H1 (cell line): ENCODE measurements at regions not wholly inside any gene's neighbourhood (a gene's known extent, or its start where the extent isn't known, plus 50 kb on each side); places are given as distances from the start of the nearest gene placed in this dataset.

ENCODE experiments used
- CTCF ChIA-PET: fragments of 300-600 bp; sonication (Branson Sonifier 250); formaldehyde crosslinking; loops from one replicate; lab custom pipeline; 2021; ENCODE audit not compliant: partially characterized antibody; lab: Charles Lee
- POLR2A ChIA-PET: fragments of 300-600 bp; sonication (Branson Sonifier 250); formaldehyde crosslinking; loops from one replicate; lab custom pipeline; 2021; ENCODE audit warnings: inconsistent platforms; ENCODE audit not compliant: partially characterized antibody; lab: Charles Lee
- DNase-seq, 2 experiments: peaks; one replicate each; pipeline versions ENCODE4 v3.0.0 to v3.0.0-alpha.2; 2010 to 2022; ENCODE audit warnings: low spot score in 2 of 2, low read depth in 1 of 2, mixed read lengths in 1 of 2
- FAIRE-seq: peaks from 2 replicates; lab custom pipeline; 2011; peaks lifted over from hg19 to GRCh38; lab: Jason Lieb, UNC
- H2AFZ ChIP-seq: 2 replicates; pipeline ENCODE4 v1.8.1; 2012; ENCODE audit warnings: low read length, inconsistent platforms
- H2AK5ac ChIP-seq: 2 replicates; pipeline ENCODE4 v1.6.1; 2013; ENCODE audit warnings: low read depth, low read length
- H2BK120ac ChIP-seq: replicated peaks from 2 replicates; pipeline ENCODE3; 2013; ENCODE audit warnings: low read depth, low read length, inconsistent platforms
- H2BK12ac ChIP-seq: 2 replicates; pipeline ENCODE4 v1.6.1; 2013; ENCODE audit warnings: low read depth, low read length
- H2BK15ac ChIP-seq: 2 replicates; pipeline ENCODE4 v1.6.1; 2013; ENCODE audit warnings: low read length
- H2BK20ac ChIP-seq: 2 replicates; pipeline ENCODE4 v1.6.1; 2013; ENCODE audit warnings: low read length
- H2BK5ac ChIP-seq: 2 replicates; pipeline ENCODE4 v1.6.1; 2013; ENCODE audit warnings: low read depth, low read length
- H3K14ac ChIP-seq: 2 replicates; pipeline ENCODE4 v1.6.1; 2013; ENCODE audit warnings: inconsistent platforms; ENCODE audit not compliant: insufficient read length
- H3K18ac ChIP-seq: 2 replicates; pipeline ENCODE4 v1.6.1; 2013; ENCODE audit warnings: low read length; ENCODE audit errors: extremely low read depth
- H3K23ac ChIP-seq: 2 replicates; pipeline ENCODE4 v1.6.1; 2013; ENCODE audit warnings: inconsistent platforms; ENCODE audit not compliant: insufficient read length
- H3K23me2 ChIP-seq: 2 replicates; pipeline ENCODE4 v1.6.1; 2013; ENCODE audit warnings: low read depth, low read length
- H3K27ac ChIP-seq: 2 replicates; pipeline ENCODE4 v1.6.1; 2011; ENCODE audit warnings: low read depth, low read length, inconsistent platforms
- H3K27me3 ChIP-seq, 4 experiments: replicated peaks in 1 of 4; 1 replicate in 1 of 4; 2 replicates in 3 of 4; pipeline versions ENCODE4 v1.6.1 to v1.8.1; 2011 to 2013; ENCODE audit warnings: low read length in 3 of 4, mild to moderate bottlenecking in 3 of 4, inconsistent platforms in 2 of 4, mixed read lengths in 2 of 4, moderate library complexity in 1 of 4; ENCODE audit not compliant: control insufficient read depth in 3 of 4, insufficient read depth in 3 of 4; ENCODE audit errors: extremely low read depth in 1 of 4
- H3K36me3 ChIP-seq, 4 experiments: 2 replicates each; pipeline versions ENCODE4 v1.6.1 to v1.8.1; 2011 to 2013; ENCODE audit warnings: mild to moderate bottlenecking in 4 of 4, low read length in 3 of 4, moderate library complexity in 2 of 4, control low read depth in 1 of 4, inconsistent platforms in 1 of 4; ENCODE audit not compliant: insufficient read depth in 4 of 4, control insufficient read depth in 2 of 4
- H3K4ac ChIP-seq: replicated peaks from 2 replicates; pipeline ENCODE3; 2013; ENCODE audit warnings: low read length, low read depth, mixed read lengths, inconsistent platforms; ENCODE audit not compliant: insufficient read length
- H3K4me1 ChIP-seq, 4 experiments: replicated peaks in 1 of 4; 1 replicate in 1 of 4; 2 replicates in 3 of 4; pipeline versions ENCODE4 v1.6.1 to v1.8.1; 2011 to 2013; ENCODE audit warnings: low read length in 3 of 4, inconsistent platforms in 2 of 4, mixed read lengths in 1 of 4; ENCODE audit not compliant: insufficient read depth in 4 of 4, control insufficient read depth in 3 of 4
- H3K4me2 ChIP-seq, 2 experiments: 2 replicates each; pipeline versions ENCODE4 v1.6.1 to v1.8.1; 2011 to 2013; ENCODE audit warnings: low read depth in 2 of 2, low read length in 2 of 2, control low read depth in 1 of 2, inconsistent platforms in 1 of 2, mild to moderate bottlenecking in 1 of 2; ENCODE audit not compliant: insufficient read depth in 1 of 2
- H3K4me3 ChIP-seq, 4 experiments: fragments of 200-600, 300-600 bp in 1 of 4; sonication (generic), shearing (Covaris generic), sonication (Bioruptor Twin) in 1 of 4; 2 replicates each; pipeline versions ENCODE4 v1.5.1 to v1.8.1; 2011 to 2016; ENCODE audit warnings: low read length in 4 of 4, low read depth in 3 of 4, control low read depth in 2 of 4, inconsistent platforms in 2 of 4, mild to moderate bottlenecking in 2 of 4, mixed read lengths in 1 of 4, moderate library complexity in 1 of 4; ENCODE audit not compliant: insufficient read depth in 2 of 4; ENCODE audit errors: extremely low read depth in 1 of 4
- H3K56ac ChIP-seq: replicated peaks from 2 replicates; pipeline ENCODE3; 2013; ENCODE audit warnings: low read depth, mild to moderate bottlenecking, mixed read lengths, low read length, inconsistent platforms; ENCODE audit not compliant: insufficient read length
- H3K79me1 ChIP-seq: 2 replicates; pipeline ENCODE4 v1.6.1; 2013; ENCODE audit warnings: low read depth, low read length, control low read depth
- H3K79me2 ChIP-seq, 2 experiments: 2 replicates each; pipeline versions ENCODE4 v1.6.1 to v1.8.1; 2012 to 2013; ENCODE audit warnings: low read length in 2 of 2, mild to moderate bottlenecking in 2 of 2, inconsistent platforms in 1 of 2; ENCODE audit not compliant: insufficient read depth in 2 of 2, control insufficient read depth in 1 of 2
- H3K9ac ChIP-seq, 4 experiments: replicated peaks in 1 of 4; 1 replicate in 1 of 4; 2 replicates in 3 of 4; pipeline versions ENCODE4 v1.6.1 to v1.8.1; 2011 to 2013; ENCODE audit warnings: low read depth in 3 of 4, low read length in 3 of 4, control low read depth in 2 of 4, mild to moderate bottlenecking in 2 of 4, moderate library complexity in 2 of 4, inconsistent platforms in 1 of 4; ENCODE audit errors: extremely low read depth in 1 of 4
- H3K9me3 ChIP-seq, 2 experiments: 2 replicates each; pipeline versions ENCODE4 v1.6.1 to v1.8.1; 2012 to 2013; ENCODE audit warnings: mild to moderate bottlenecking in 2 of 2, moderate library complexity in 2 of 2, control low read depth in 1 of 2, inconsistent platforms in 1 of 2, low read depth in 1 of 2, low read length in 1 of 2, mixed read lengths in 1 of 2; ENCODE audit not compliant: insufficient read depth in 2 of 2
- H4K20me1 ChIP-seq, 2 experiments: replicated peaks in 1 of 2; 2 replicates each; pipeline versions ENCODE3 to v1.8.1; 2011 to 2013; ENCODE audit warnings: inconsistent platforms in 2 of 2, low read length in 2 of 2, mild to moderate bottlenecking in 1 of 2; ENCODE audit not compliant: insufficient read depth in 2 of 2, control insufficient read depth in 1 of 2
- H4K5ac ChIP-seq: 2 replicates; pipeline ENCODE4 v1.6.1; 2013; ENCODE audit warnings: low read length, low read depth, mixed read lengths, inconsistent platforms; ENCODE audit not compliant: insufficient read length
- H4K8ac ChIP-seq: 2 replicates; pipeline ENCODE4 v1.8.0; 2013; ENCODE audit warnings: mild to moderate bottlenecking, moderate library complexity, low read length, inconsistent platforms; ENCODE audit not compliant: insufficient read depth; ENCODE audit errors: extremely low read depth
- H4K91ac ChIP-seq: replicated peaks from 2 replicates; pipeline ENCODE3; 2013; ENCODE audit warnings: low read length, mixed read lengths, inconsistent platforms; ENCODE audit not compliant: insufficient read length
- ASH2L ChIP-seq: fragments of 200-600, 300-600 bp; sonication (generic); IDR thresholded peaks from one replicate; pipeline ENCODE4 v1.7.1; 2017; ENCODE audit warnings: low read length
- CREB1 ChIP-seq: IDR thresholded peaks from 2 replicates; pipeline ENCODE4 v1.6.1; 2012; ENCODE audit warnings: inconsistent platforms
- EGR1 ChIP-seq: IDR thresholded peaks from 2 replicates; pipeline ENCODE4 v1.6.1; 2011; ENCODE audit warnings: low read depth, low read length, borderline replicate concordance
- GTF2F1 ChIP-seq: IDR thresholded peaks from 2 replicates; pipeline ENCODE4 v1.6.1; 2012; ENCODE audit warnings: low read depth, low read length, improper control_type of control experiment, borderline replicate concordance
- NRF1 ChIP-seq: IDR thresholded peaks from 2 replicates; pipeline ENCODE4 v1.6.1; 2011; ENCODE audit warnings: mild to moderate bottlenecking, low read depth, low read length, improper control_type of control experiment
- RBBP5 ChIP-seq: IDR thresholded peaks from 2 replicates; pipeline ENCODE4 v1.7.1; 2012; ENCODE audit warnings: low read depth, mild to moderate bottlenecking, inconsistent platforms, low read length, moderate library complexity, borderline replicate concordance
- SIX5 ChIP-seq: IDR thresholded peaks from 2 replicates; pipeline ENCODE4 v1.6.1; 2011; ENCODE audit warnings: mild to moderate bottlenecking, low read depth, low read length
- TBP ChIP-seq: IDR thresholded peaks from 2 replicates; pipeline ENCODE4 v1.6.1; 2011; ENCODE audit warnings: low read depth, low read length, improper control_type of control experiment

- H3K9ac ChIP-seq: no peak overlapping the region
- no peaks in the 10 kb centered on the region for H3K36me3 ChIP-seq
- H2BK5ac ChIP-seq: no peak overlapping the region
- ChIA-PET POLR2A (no interaction called here), CTCF (interaction anchor here (1.6 to 1.8 kb wide), 2 partner anchors 12 to 111 kb away, joined by 3 to 6 read pairs; no protein-coding TSS in a partner anchor)
- no peak overlapping the region for H2AFZ ChIP-seq
- no peak overlapping the region for H2BK20ac ChIP-seq
- H2BK12ac ChIP-seq: no peak overlapping the region
- H3K56ac ChIP-seq: no peak overlapping the region
- no peak for FAIRE-seq
- no peak overlapping the region for H3K4me2 ChIP-seq
- no peak overlapping the region for H3K14ac ChIP-seq
- no peaks in the 10 kb centered on the region for H3K79me1 ChIP-seq
- DNase-seq: no peak
- no peak overlapping the region for H2BK15ac ChIP-seq
- H3K4me3 ChIP-seq: no peak overlapping the region
- H4K91ac ChIP-seq: no peak overlapping the region
- no peak overlapping the region for H4K5ac ChIP-seq
- TF ChIP-seq SIX5 (no peak), GTF2F1 (no peak), EGR1 (no peak), RBBP5 (no peak), ASH2L (no peak), CREB1 (no peak), NRF1 (no peak), TBP (no peak)
- H4K20me1 ChIP-seq: no peaks in the 10 kb centered on the region
- no peak overlapping the region for H4K8ac ChIP-seq
- H2BK120ac ChIP-seq: no peak overlapping the region
- H3K4ac ChIP-seq: no peak overlapping the region
- no peaks in the 10 kb centered on the region for H3K79me2 ChIP-seq
- no peak overlapping the region for H2AK5ac ChIP-seq
- no peak overlapping the region for H3K27ac ChIP-seq
- no peaks in the 10 kb centered on the region for H3K4me1 ChIP-seq
- H3K18ac ChIP-seq: no peak overlapping the region
- H3K23ac ChIP-seq: no peak overlapping the region
- H3K23me2 ChIP-seq: no peaks in the 10 kb centered on the region
- no peaks in the 10 kb centered on the region for H3K9me3 ChIP-seq
- H3K27me3 ChIP-seq: no peaks in the 10 kb centered on the region
Measured at GRCh38 chr2:139034064-139034463, 253.9 kb upstream of the NXPH2 start.
